K562 (cell line): ENCODE measurements at regions not wholly inside any gene's neighbourhood (a gene's known extent, or its start where the extent isn't known, plus 50 kb on each side); places are given as distances from the start of the nearest gene placed in this dataset.

Experiments
- BRD4 ChIP-seq: fragments of 200-600 bp; sonication (generic); IDR thresholded peaks from 2 replicates; pipeline ENCODE4 v1.6.1; 2017; ENCODE audit warnings: inconsistent platforms
- CEBPG ChIP-seq, 3 experiments: fragments of 200-800 bp in 1 of 3; sonication (Bioruptor generic) in 1 of 3; sonication (generic) in 1 of 3; formaldehyde crosslinking in 1 of 3; IDR thresholded peaks in 2 of 3; conservative IDR thresholded peaks in 1 of 3; 2 replicates each; pipeline versions ENCODE4 v1.6.1 to v1.8.0; 2016 to 2022; ENCODE audit warnings: missing compliant biosample characterization in 2 of 3, missing genetic modification characterization in 2 of 3, mild to moderate bottlenecking in 1 of 3, missing genetic modification reagents in 1 of 3
- DDX20 ChIP-seq: fragments of 450-650 bp; IDR thresholded peaks from 2 replicates; pipeline ENCODE4 v1.6.1; 2016; ENCODE audit warnings: missing genetic modification characterization, low read depth, mild to moderate bottlenecking, missing compliant biosample characterization, moderate library complexity
- FIP1L1 ChIP-seq: fragments of 200-400 bp; formaldehyde crosslinking; IDR thresholded peaks from 2 replicates; pipeline ENCODE4 v1.6.1; 2018; ENCODE audit warnings: mild to moderate bottlenecking, low read depth, low read length; ENCODE audit not compliant: poor library complexity, severe bottlenecking
- FOXK2 ChIP-seq, 2 experiments: fragments of 450-650 bp; IDR thresholded peaks in 1 of 2; conservative IDR thresholded peaks in 1 of 2; 2 replicates each; pipeline ENCODE4 v1.6.1; 2016; ENCODE audit warnings: low read depth in 2 of 2, mild to moderate bottlenecking in 1 of 2
- GTF2E2 ChIP-seq: fragments of 200-800 bp; sonication (Bioruptor generic); IDR thresholded peaks from 2 replicates; pipeline ENCODE4 v1.6.1; 2016; ENCODE audit warnings: missing genetic modification characterization, missing compliant biosample characterization
- HBP1 ChIP-seq: fragments of 450-650 bp; formaldehyde crosslinking; IDR thresholded peaks from 2 replicates; pipeline ENCODE4 v1.4.0; 2022; ENCODE audit warnings: missing genetic modification characterization
- HIVEP1 ChIP-seq: fragments of 250-450 bp; sonication (Bioruptor Pico); IDR thresholded peaks from 2 replicates; pipeline ENCODE4 v1.4.0; 2020; ENCODE audit warnings: mild to moderate bottlenecking
- HLTF ChIP-seq: fragments of 450-650 bp; IDR thresholded peaks from 2 replicates; pipeline ENCODE4 v1.6.1; 2016
- KDM1A ChIP-seq, 2 experiments: fragments of 450-650 bp; IDR thresholded peaks; 2 replicates each; pipeline ENCODE4 v1.6.1; 2016; ENCODE audit warnings: mild to moderate bottlenecking in 2 of 2
- NR2C1 ChIP-seq, 2 experiments: fragments of 450-650 bp; IDR thresholded peaks; 2 replicates each; pipeline ENCODE4 v1.6.1; 2017; ENCODE audit warnings: mild to moderate bottlenecking in 2 of 2, antibody characterized with exemption in 1 of 2, inconsistent platforms in 1 of 2, missing compliant biosample characterization in 1 of 2, missing genetic modification characterization in 1 of 2
- PHF21A ChIP-seq: fragments of 450-650 bp; IDR thresholded peaks from 2 replicates; pipeline ENCODE4 v1.6.1; 2017; ENCODE audit warnings: low read depth, borderline replicate concordance
- SAFB ChIP-seq: fragments of 200-400 bp; formaldehyde crosslinking; IDR thresholded peaks from 2 replicates; pipeline ENCODE4 v1.6.1; 2017; ENCODE audit warnings: low read depth, low read length, borderline replicate concordance
- SNIP1 ChIP-seq: fragments of 450-650 bp; IDR thresholded peaks from 2 replicates; pipeline ENCODE4 v1.7.1; 2017; ENCODE audit warnings: low read depth, mild to moderate bottlenecking
- SNRNP70 ChIP-seq: fragments of 200-400 bp; formaldehyde crosslinking; optimal IDR thresholded peaks from 2 replicates; pipeline ENCODE3; 2017; ENCODE audit warnings: low read depth, low read length
- SRSF9 ChIP-seq: fragments of 200-400 bp; formaldehyde crosslinking; IDR thresholded peaks from 2 replicates; pipeline ENCODE4 v1.6.1; 2017; ENCODE audit warnings: low read depth, low read length, borderline replicate concordance
- ZBTB12 ChIP-seq: fragments of 250-450 bp; sonication (Bioruptor Pico); IDR thresholded peaks from 2 replicates; pipeline ENCODE4 v1.4.0; 2020
- ZFP91 ChIP-seq: sonication (generic); formaldehyde crosslinking; IDR thresholded peaks from 2 replicates; pipeline ENCODE4 v1.8.0; 2022; ENCODE audit warnings: mild to moderate bottlenecking, missing genetic modification reagents
- ZNF121 ChIP-seq: sonication (generic); formaldehyde crosslinking; conservative IDR thresholded peaks from 2 replicates; pipeline ENCODE4 v1.8.0; 2022; ENCODE audit warnings: missing genetic modification reagents
- ZNF280A ChIP-seq: fragments of 450-650 bp; IDR thresholded peaks from 2 replicates; pipeline ENCODE4 v1.6.1; 2018; ENCODE audit warnings: mild to moderate bottlenecking, low read depth; ENCODE audit not compliant: partially characterized antibody
- ZNF77 ChIP-seq: fragments of 250-450 bp; sonication (Bioruptor Pico); IDR thresholded peaks from 2 replicates; pipeline ENCODE4 v1.5.0; 2020
- TF ChIP-seq, protein P1 (sequence below), 2 experiments: fragments of 450-650 bp in 1 of 2; sonication (generic) in 1 of 2; formaldehyde crosslinking in 1 of 2; IDR thresholded peaks in 1 of 2; conservative IDR thresholded peaks in 1 of 2; 2 replicates each; pipeline versions ENCODE4 v1.6.1 to v1.8.1; 2016 to 2023; ENCODE audit warnings: mild to moderate bottlenecking in 2 of 2, moderate library complexity in 2 of 2, inconsistent platforms in 1 of 2, missing genetic modification reagents in 1 of 2

GRCh38 chr1:8122160-8122476 lies 96.0 kb upstream of the ERRFI1 start (continued):
- TF ChIP-seq ZBTB12 (CRISPR knock-in tag) = no peak
- no peak for TF ChIP-seq ZNF77 (CRISPR knock-in tag)
- TF ChIP-seq FOXK2 (conservative IDR thresholded peaks at IDR 0.05 in 1 of 2, IDR thresholded peaks at IDR 0.05 in 1 of 2; ENCODE audit: low read depth in 2 of 2) = no peak
- TF ChIP-seq BRD4 = no peak
- TF ChIP-seq SNRNP70 = no peak
- TF ChIP-seq SAFB = no peak
- peak; percentile 42 to 61; a peak in 1 of 4 replicates for TF ChIP-seq KDM1A (IDR thresholded peaks at IDR 0.05)
- no peak for TF ChIP-seq CEBPG (CRISPR knock-in tag; IDR thresholded peaks at IDR 0.05)
- TF ChIP-seq CEBPG (tag; conservative IDR thresholded peaks at IDR 0.05 in 1 of 2, IDR thresholded peaks at IDR 0.05 in 1 of 2) = no peak
- TF ChIP-seq, protein P1, sequence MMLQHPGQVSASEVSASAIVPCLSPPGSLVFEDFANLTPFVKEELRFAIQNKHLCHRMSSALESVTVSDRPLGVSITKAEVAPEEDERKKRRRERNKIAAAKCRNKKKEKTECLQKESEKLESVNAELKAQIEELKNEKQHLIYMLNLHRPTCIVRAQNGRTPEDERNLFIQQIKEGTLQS (IDR thresholded peaks at IDR 0.05) = peak; percentile 82
- TF ChIP-seq, protein P1 (CRISPR knock-in tag; conservative IDR thresholded peaks at IDR 0.05) = no peak
- no peak for TF ChIP-seq SRSF9
- TF ChIP-seq PHF21A = no peak
- no peak for TF ChIP-seq DDX20
- no peak for TF ChIP-seq ZFP91 (CRISPR knock-in tag)
- no peak for TF ChIP-seq ZNF121 (CRISPR knock-in tag)
- no peak for TF ChIP-seq SNIP1
- TF ChIP-seq GTF2E2 (tag) = no peak
- no peak for TF ChIP-seq HBP1 (CRISPR knock-in tag)
- no peak for TF ChIP-seq NR2C1 (IDR thresholded peaks at IDR 0.05)
- no peak for TF ChIP-seq NR2C1 (tag; IDR thresholded peaks at IDR 0.05)
- TF ChIP-seq HLTF = no peak
- TF ChIP-seq HIVEP1 (CRISPR knock-in tag) = no peak
- no peak for TF ChIP-seq ZNF280A
- no peak for TF ChIP-seq FIP1L1
